GM21619 (cell line): ENCODE measurements at regions not wholly inside any gene's neighbourhood (a gene's known extent, or its start where the extent isn't known, plus 50 kb on each side); places are given as distances from the start of the nearest gene placed in this dataset.

Experiments used
- ATAC-seq: cut with Tn5 transposase; IDR thresholded peaks from one replicate; pipeline ENCODE4 v1.9.1; 2021; ENCODE audit not compliant: unreplicated experiment

- no peak for ATAC-seq
Measured at GRCh38 chr16:85162478-85163277, 50.4 kb upstream of the CIBAR2 start.

GRCh38 chr16:85163278-85164112 lies 51.2 kb upstream of the CIBAR2 start:
- ATAC-seq = no peak

GRCh38 chr16:85164431-85164830 lies 52.2 kb upstream of the CIBAR2 start:
- ATAC-seq = no peak

GRCh38 chr16:85164838-85165516 lies 52.7 kb upstream of the CIBAR2 start:
- no peak for ATAC-seq

- no peak for ATAC-seq
Measured at GRCh38 chr16:85165781-85166180, 53.5 kb upstream of the CIBAR2 start.

DNA sequence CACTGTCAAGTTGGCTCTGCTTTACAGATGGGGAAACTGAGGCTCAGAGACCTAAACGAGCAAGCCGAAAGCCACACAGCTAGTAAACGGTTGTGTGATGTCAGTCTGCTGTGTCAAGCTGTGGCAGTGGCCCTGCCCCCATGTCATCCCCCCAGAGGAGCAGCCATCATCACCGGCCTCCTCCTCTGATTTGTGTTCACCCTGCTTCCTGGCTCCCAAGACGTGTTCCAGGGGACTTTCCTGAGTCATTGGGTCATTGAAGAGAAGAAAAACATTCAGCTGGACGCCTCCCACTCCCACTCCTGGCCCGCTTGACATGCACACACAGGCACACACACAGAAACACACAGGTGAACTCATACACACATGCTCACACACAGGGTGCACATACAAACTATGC lies 54.0 kb upstream of the CIBAR2 start:
- no peak for ATAC-seq

GRCh38 chr16:85166699-85167588 lies 54.7 kb upstream of the CIBAR2 start:
- no peak for ATAC-seq

- no peak for ATAC-seq
Measured at GRCh38 chr16:85167589-85168537, 55.6 kb upstream of the CIBAR2 start.

DNA sequence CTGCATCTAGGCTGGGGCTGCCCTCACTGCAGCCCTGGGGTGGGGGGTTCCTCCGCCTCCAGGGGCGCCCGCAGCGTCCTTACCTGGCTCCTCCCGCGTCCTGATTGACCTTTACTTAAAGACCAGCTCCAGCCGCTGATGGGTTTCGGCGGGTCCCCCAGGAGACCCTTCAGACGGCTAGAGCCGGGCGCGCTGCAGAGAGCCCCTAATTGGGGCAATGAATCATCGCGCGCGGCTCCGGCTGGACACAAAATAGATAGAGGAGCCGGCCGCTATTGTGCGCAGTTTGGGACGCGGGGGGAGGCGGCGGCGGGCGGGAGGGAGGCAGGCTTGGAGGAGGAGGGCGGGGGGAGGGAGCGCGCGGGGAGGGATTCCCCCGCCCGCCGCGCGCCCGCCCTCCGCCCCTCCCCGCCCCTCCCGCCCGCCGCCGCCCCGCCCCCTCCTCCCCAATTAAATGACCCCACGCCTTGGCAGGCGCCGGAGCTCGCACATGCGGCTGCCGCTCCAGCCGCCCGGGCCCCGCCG lies 56.5 kb upstream of the CIBAR2 start:
- no peak for ATAC-seq

DNA sequence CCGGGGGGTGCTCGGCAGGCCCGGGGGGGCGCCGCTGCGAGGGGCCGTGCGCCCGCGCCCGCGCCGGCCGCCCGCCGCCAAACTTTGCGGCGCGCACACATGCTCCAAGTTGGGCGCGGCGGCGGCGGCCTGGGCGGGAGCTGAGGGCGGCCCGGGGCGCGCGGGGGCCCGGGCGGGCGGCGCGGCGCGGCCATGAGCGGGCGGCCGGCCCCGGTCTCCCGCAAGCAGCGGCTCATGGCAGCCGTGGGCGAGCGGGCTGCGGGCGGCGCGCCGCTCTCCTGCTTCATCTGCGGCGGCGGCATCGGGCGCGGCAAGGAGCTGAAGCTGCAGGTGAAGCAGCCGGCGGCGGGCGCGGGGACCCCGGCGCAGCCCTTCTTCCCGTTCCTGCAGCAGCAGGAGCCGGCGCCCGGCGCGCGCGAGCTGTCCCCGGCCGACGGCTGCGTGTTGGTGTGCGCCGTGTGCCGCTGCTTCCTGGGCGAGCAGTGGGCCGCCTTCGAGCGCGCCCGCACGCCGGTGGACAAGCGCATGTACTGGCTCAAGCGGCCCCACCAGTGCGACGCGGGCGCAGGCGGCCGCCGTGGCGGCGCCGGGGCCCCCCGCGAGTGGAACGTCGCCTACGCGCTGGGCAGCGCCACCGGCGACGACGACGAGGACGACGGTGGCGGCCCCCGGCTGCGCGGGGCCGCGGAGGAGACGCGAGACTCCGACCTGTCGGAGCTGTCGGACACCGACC lies 57.2 kb upstream of the CIBAR2 start:
- ATAC-seq = no peak

DNA sequence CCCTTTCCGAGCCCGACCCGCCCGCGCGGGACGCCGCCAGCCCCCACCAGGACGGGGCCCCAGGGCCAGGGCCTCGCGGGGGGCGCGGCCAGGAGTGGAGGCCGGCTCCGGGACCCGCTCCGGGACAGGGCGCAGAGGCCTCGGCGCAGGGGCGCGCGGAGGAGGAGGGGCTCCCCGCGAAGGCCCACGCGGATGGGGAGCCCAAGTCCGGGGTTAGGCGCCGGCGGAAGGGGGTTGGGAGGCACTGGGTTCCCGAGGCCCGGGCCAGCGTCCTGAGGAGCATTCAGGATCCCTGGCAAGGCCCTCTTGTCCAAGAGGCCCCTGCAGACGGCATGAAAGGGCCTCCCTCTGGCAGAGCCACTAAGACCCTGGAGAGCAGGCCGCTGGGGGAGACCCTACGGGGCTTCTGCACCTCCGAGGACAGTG lies 57.8 kb upstream of the CIBAR2 start:
- no peak for ATAC-seq

- no peak for ATAC-seq
Measured at GRCh38 chr16:85170590-85171003, 58.3 kb upstream of the CIBAR2 start.

- no peak for ATAC-seq
Measured at GRCh38 chr16:85171004-85171758, 58.9 kb upstream of the CIBAR2 start.

GRCh38 chr16:85171759-85172454 lies 59.6 kb upstream of the CIBAR2 start:
- ATAC-seq = no peak

DNA sequence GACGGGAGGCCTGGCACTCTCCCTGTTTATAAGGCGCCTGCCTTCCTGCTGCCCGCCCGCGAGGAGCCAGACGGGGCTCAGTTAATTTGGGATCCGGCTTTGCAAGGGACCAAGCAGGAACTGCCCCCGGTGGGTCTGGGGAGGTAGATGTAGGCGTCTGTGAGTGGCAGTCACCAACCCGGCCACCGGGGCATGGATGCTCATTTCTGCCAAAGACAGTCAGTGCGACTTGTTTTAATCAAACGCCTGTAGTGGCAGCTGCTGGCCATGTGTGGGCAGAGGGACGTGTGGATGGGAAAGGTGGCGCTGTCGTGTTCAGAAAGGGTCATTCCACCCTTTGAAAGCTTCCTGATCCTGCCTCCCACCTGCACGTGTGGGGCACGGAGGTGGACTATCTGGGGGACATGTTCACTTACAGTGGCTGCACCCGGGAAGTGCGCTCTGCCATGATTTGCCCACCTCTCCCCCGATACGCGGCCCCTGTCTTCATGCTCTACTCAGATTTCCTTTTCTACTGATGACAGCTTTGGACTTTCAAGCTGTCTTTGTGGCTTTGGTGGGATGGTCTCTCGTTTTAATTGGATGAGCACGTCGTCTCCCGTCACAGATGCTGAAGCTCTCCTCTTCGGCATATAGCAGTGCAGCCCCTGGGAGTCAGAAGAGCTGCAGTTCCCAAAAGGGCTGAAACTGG lies 60.3 kb upstream of the CIBAR2 start:
- no peak for ATAC-seq

DNA sequence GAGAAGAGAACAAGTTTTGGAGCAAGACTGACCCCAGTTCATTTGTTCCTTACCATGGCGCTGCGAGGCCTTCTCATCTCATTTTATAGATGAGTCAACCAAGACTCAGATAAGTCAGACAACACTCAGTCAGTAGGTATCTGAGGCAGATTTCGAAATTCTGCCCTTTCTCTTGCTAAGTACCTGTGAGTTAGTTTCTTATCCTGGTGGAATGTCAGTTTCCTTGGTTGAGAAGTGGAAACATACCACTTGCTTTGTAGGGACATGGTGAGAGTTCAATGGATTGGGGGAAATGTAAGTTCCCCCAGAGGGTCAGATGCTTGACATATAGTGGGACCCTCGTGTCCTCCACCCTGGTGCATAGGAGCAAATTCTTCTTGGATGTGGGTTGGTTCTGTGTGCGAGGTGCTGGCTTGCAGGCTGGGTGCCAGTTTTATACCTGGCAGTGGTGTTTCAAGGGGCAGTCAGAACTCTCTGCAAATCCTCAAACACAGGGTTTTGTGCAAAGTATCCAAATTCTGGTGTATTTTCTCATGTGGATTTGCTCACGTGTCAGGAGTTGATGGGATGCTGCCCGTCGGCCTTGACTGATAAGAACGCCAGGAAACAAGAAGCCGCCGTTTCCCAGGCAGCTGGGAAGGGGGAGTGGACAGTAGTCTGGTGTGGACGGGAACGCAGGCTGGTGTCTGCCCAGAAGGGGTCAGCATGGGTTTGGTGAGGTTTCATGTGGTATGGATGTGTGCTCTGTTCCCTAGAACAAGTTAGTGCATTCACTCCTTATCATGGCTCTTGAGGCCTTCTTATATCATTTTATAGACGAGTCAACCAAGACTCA lies 61.1 kb upstream of the CIBAR2 start:
- ATAC-seq = no peak
